ENCODE measurements at regions not wholly inside any gene's neighbourhood (a gene's known extent, or its start where the extent isn't known, plus 50 kb on each side); places are given as distances from the start of the nearest gene placed in this dataset.

- TF ChIP-seq ZNF133 (CRISPR knock-in tag; IDR thresholded peaks at IDR 0.05) (no peak), NFE2 (IDR thresholded peaks at IDR 0.05; ENCODE audit: low read depth) (no peak), PHF8 (IDR thresholded peaks at IDR 0.05; ENCODE audit: borderline replicate concordance, low read length) (no peak), MNT (conservative IDR thresholded peaks at IDR 0.05) (no peak)
Observed at GRCh38 chr14:100409651-100410050, 86.5 kb downstream of the SLC25A47 start (continued).

GRCh38 chr14:100410056-100410565, 87.0 kb downstream of the SLC25A47 start:
- WGBS (ENCODE audit: insufficient coverage, low coverage, missing lambda C conversion rate) = 78% methylated on average over 5 of the region's 8 CpGs
- H4K20me1 ChIP-seq (replicated peaks; ENCODE audit: control insufficient read depth, insufficient read depth, low read length) = no peaks in the 10 kb centered on the region
- FAIRE-seq (no peak), DNase-seq (ENCODE audit: extremely low read depth in 1 of 4, low spot score in 3 of 4) (no peak), ATAC-seq (no peak)
- H3K4me3 ChIP-seq = no peak overlapping the region
- BruUV-seq (replicated peaks) = no TSS peak
- no peaks in the 10 kb centered on the region for H3K9me1 ChIP-seq (ENCODE audit: control insufficient read depth, insufficient read depth, low read length)
- no peak overlapping the region for H2AFZ ChIP-seq (ENCODE audit: low read depth, low read length)
- CTCF ChIA-PET (ENCODE audit: low intra/inter-chr PET ratio) = interaction anchor here (0.6 kb wide), 1 partner anchor 29 kb away, joined by 3 read pairs; no protein-coding TSS in a partner anchor
- H3K4me2 ChIP-seq (ENCODE audit: insufficient read depth, low read length) = no peak overlapping the region
- no peaks in the 10 kb centered on the region for H3K27me3 ChIP-seq (ENCODE audit: control insufficient read depth in 2 of 2, insufficient read depth in 2 of 2, low read length in 2 of 2)
- POLR2A ChIA-PET = interaction anchor here (0.7 to 0.9 kb wide), 2 partner anchors 12 to 145 kb away, joined by 3 to 4 read pairs; no protein-coding TSS in a partner anchor
- H3K36me3 ChIP-seq (ENCODE audit: control insufficient read depth, insufficient read depth, low read length) = no peaks in the 10 kb centered on the region
- intact Hi-C loops (cut with micrococcal nuclease) = no loop called here
- TF ChIP-seq KLF1 (tag; IDR thresholded peaks at IDR 0.05) (no peak), RBFOX2 (IDR thresholded peaks at IDR 0.05; ENCODE audit: low read depth, low read length) (no peak)
- peaks cover 26 to 43% of the 10 kb centered on the region in 2 experiments for H3K4me1 ChIP-seq (replicated peaks in 1 of 2; ENCODE audit: control insufficient read depth in 2 of 2, insufficient read depth in 2 of 2, low read length in 2 of 2)
- in situ Hi-C loops (cut with MboI) = no loop called here
- H3K27ac ChIP-seq (ENCODE audit: extremely low read depth, low read depth, low read length) = no peak overlapping the region
- no peak overlapping the region for H3K9ac ChIP-seq (ENCODE audit: insufficient read depth in 1 of 2, low read depth in 2 of 2, low read length in 2 of 2)
- no peaks in the 10 kb centered on the region for H3K9me3 ChIP-seq (replicated peaks; ENCODE audit: control insufficient read depth, insufficient read depth, low read depth, low read length)
- no peaks in the 10 kb centered on the region for H3K79me2 ChIP-seq (ENCODE audit: control insufficient read depth, insufficient read depth, low read length)
